ENCODE measurements at regions not wholly inside any gene's neighbourhood (a gene's known extent, or its start where the extent isn't known, plus 50 kb on each side); places are given as distances from the start of the nearest gene placed in this dataset.

- TF ChIP-seq CTCF (conservative IDR thresholded peaks at IDR 0.05 in 1 of 2, IDR thresholded peaks at IDR 0.05 in 1 of 2; ENCODE audit: low read depth in 1 of 2, low read length in 2 of 2) (no peak), EZH2 (IDR thresholded peaks at IDR 0.05; ENCODE audit: low read length, missing control alignments) (no peak)
- Histone ChIP-seq H3K4me3 (replicated peaks in 1 of 4; ENCODE audit: control extremely low read depth in 1 of 4, insufficient read depth in 1 of 4, low read depth in 3 of 4, low read length in 4 of 4) (no peak overlapping the region), H3K9ac (ENCODE audit: insufficient read depth, low read length) (no peak overlapping the region), H3K36me3 (ENCODE audit: control insufficient read depth, insufficient read depth, low read length) (no peaks in the 10 kb centered on the region), H3K27me3 (ENCODE audit: control insufficient read depth, insufficient read depth, low read length) (no peaks in the 10 kb centered on the region), H3K4me1 (ENCODE audit: control insufficient read depth, extremely low read depth, insufficient read depth, low read length) (no peaks in the 10 kb centered on the region), H2AFZ (ENCODE audit: low read length) (no peak overlapping the region), H3K79me2 (ENCODE audit: control insufficient read depth, insufficient read depth, low read length) (no peaks in the 10 kb centered on the region), H3K9me3 (ENCODE audit: control insufficient read depth, insufficient read depth, low read depth, low read length) (no peaks in the 10 kb centered on the region), H3K4me2 (ENCODE audit: extremely low read depth, insufficient read depth, low read length) (no peak overlapping the region), H4K20me1 (ENCODE audit: control insufficient read depth, extremely low read depth, insufficient read depth, low read length) (no peaks in the 10 kb centered on the region), H3K27ac (ENCODE audit: insufficient read depth, low read length) (no peak overlapping the region)
- no peak for DNase-seq (ENCODE audit: low read depth in 2 of 2)
Measured at GRCh38 chr2:147662221-147662620, 182.6 kb upstream of the ACVR2A start.

- Histone ChIP-seq H3K27ac (ENCODE audit: insufficient read depth, low read length) (no peak overlapping the region), H2AFZ (ENCODE audit: low read length) (no peak overlapping the region), H3K9me3 (ENCODE audit: control insufficient read depth, insufficient read depth, low read depth, low read length) (no peaks in the 10 kb centered on the region), H3K27me3 (ENCODE audit: control insufficient read depth, insufficient read depth, low read length) (no peaks in the 10 kb centered on the region), H3K4me2 (ENCODE audit: extremely low read depth, insufficient read depth, low read length) (no peak overlapping the region), H3K9ac (ENCODE audit: insufficient read depth, low read length) (no peak overlapping the region), H3K4me3 (replicated peaks in 1 of 4; ENCODE audit: control extremely low read depth in 1 of 4, insufficient read depth in 1 of 4, low read depth in 3 of 4, low read length in 4 of 4) (no peak overlapping the region), H4K20me1 (ENCODE audit: control insufficient read depth, extremely low read depth, insufficient read depth, low read length) (no peaks in the 10 kb centered on the region), H3K36me3 (ENCODE audit: control insufficient read depth, insufficient read depth, low read length) (no peaks in the 10 kb centered on the region), H3K4me1 (ENCODE audit: control insufficient read depth, extremely low read depth, insufficient read depth, low read length) (no peaks in the 10 kb centered on the region), H3K79me2 (ENCODE audit: control insufficient read depth, insufficient read depth, low read length) (no peaks in the 10 kb centered on the region)
- TF ChIP-seq EZH2 (IDR thresholded peaks at IDR 0.05; ENCODE audit: low read length, missing control alignments) (no peak), CTCF (conservative IDR thresholded peaks at IDR 0.05 in 1 of 2, IDR thresholded peaks at IDR 0.05 in 1 of 2; ENCODE audit: low read depth in 1 of 2, low read length in 2 of 2) (no peak)
- DNase-seq (ENCODE audit: low read depth in 2 of 2), result no peak
Measured at GRCh38 chr2:147660680-147661079, 184.1 kb upstream of the ACVR2A start.

GRCh38 chr2:147659051-147659450 is 185.8 kb upstream of the ACVR2A start:
- H3K36me3 ChIP-seq (ENCODE audit: control insufficient read depth, insufficient read depth, low read length), result no peaks in the 10 kb centered on the region
- no peak overlapping the region for H3K9ac ChIP-seq (ENCODE audit: insufficient read depth, low read length)
- no peaks in the 10 kb centered on the region for H3K79me2 ChIP-seq (ENCODE audit: control insufficient read depth, insufficient read depth, low read length)
- H4K20me1 ChIP-seq (ENCODE audit: control insufficient read depth, extremely low read depth, insufficient read depth, low read length), result no peaks in the 10 kb centered on the region
- no peak overlapping the region for H2AFZ ChIP-seq (ENCODE audit: low read length)
- H3K4me1 ChIP-seq (ENCODE audit: control insufficient read depth, extremely low read depth, insufficient read depth, low read length), result no peaks in the 10 kb centered on the region
- no peak for TF ChIP-seq CTCF (conservative IDR thresholded peaks at IDR 0.05 in 1 of 2, IDR thresholded peaks at IDR 0.05 in 1 of 2; ENCODE audit: low read depth in 1 of 2, low read length in 2 of 2)
- TF ChIP-seq EZH2 (IDR thresholded peaks at IDR 0.05; ENCODE audit: low read length, missing control alignments), result no peak
- no peak overlapping the region for H3K27ac ChIP-seq (ENCODE audit: insufficient read depth, low read length)
- DNase-seq (ENCODE audit: low read depth in 2 of 2), result peak; percentile 41 to 42
- no peaks in the 10 kb centered on the region for H3K27me3 ChIP-seq (ENCODE audit: control insufficient read depth, insufficient read depth, low read length)
- no peak overlapping the region for H3K4me2 ChIP-seq (ENCODE audit: extremely low read depth, insufficient read depth, low read length)
- H3K4me3 ChIP-seq (replicated peaks in 1 of 4; ENCODE audit: control extremely low read depth in 1 of 4, insufficient read depth in 1 of 4, low read depth in 3 of 4, low read length in 4 of 4), result no peak overlapping the region
- H3K9me3 ChIP-seq (ENCODE audit: control insufficient read depth, insufficient read depth, low read depth, low read length), result no peaks in the 10 kb centered on the region

Data from fibroblast of lung (primary cell).